HG02763 (cell line): ENCODE measurements at regions not wholly inside any gene's neighbourhood (a gene's known extent, or its start where the extent isn't known, plus 50 kb on each side); places are given as distances from the start of the nearest gene placed in this dataset.

Experiments
- ATAC-seq: cut with Tn5 transposase; IDR thresholded peaks from one replicate; pipeline ENCODE4 v1.9.1; 2021; ENCODE audit warnings: mild to moderate bottlenecking, moderate library complexity; ENCODE audit not compliant: unreplicated experiment

DNA sequence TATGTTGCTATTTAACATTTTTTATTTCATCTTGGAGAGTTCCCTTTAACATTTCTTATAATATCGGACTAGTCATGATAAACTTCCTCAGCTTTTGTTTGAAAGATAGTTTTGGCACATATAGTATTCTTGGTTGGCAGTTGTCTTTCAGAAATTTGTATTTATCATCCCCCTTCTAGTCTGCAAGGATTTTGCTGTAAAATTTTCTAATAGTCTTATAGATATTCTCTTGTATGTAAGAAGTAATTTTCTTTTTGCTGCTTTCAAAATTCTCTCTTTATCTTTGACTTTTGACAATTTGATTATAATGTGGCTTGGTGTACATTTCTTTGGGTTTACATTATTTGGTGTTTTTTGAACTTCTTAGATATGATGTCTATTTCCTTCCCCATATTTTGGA lies 116.0 kb upstream of the AVPR1A start:
- ATAC-seq: no peak

DNA sequence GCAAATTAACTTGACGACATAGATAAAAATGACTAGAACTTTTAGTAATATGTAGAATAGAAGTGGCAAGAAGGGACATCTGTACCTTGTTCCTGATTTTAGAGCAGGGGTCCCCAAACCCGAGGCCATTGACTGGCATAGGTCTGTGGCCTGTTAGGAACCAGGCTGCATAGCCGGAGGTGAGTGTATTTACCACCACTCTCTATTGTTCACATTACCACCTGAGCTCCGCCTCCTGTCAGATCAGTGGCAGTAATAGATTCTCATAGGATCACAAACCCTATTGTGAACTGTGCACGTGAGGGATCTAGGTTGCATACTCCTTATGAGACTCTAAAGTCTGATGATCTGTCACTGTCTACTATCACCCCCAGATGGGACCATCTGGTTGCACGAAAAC lies 113.6 kb upstream of the AVPR1A start:
- no peak for ATAC-seq

DNA sequence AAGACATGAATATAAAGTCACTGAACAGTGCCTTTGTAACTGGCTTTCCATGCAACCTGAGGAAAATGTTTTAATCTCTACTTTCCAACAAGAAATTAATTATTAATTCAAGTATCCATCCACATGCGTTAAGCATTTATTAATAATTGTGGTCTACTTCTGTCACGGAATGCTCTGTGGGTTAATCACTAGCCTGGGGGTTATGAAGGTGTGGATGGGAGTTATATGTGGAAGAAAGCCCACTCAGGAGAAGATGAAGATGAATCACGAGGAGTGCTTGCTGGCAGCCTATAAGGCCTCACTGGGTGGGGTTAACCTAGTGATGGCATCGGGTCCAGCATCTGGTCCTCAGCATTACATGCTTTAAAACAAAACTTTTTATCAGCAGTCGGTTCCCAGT lies 99.5 kb upstream of the AVPR1A start:
- ATAC-seq: no peak

DNA sequence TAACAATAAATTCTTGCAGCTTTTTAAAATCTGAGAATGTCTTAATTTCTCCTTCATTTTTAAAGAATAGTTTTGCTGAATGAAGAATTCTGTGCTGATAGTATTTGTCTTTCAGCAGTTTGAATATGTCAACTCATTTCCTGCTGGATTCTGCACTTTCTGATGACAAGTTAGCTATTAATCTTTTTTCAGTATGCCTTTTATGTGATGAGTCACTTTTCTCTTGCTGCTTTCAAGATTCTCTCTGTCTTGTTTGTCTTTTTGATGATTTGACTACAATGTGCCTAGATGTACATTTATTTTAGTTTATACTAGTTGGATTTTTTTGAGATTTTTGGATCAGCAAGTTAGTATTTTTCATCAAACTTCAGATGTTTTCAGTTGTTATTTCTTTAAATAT lies 87.9 kb upstream of the AVPR1A start:
- no peak for ATAC-seq

DNA sequence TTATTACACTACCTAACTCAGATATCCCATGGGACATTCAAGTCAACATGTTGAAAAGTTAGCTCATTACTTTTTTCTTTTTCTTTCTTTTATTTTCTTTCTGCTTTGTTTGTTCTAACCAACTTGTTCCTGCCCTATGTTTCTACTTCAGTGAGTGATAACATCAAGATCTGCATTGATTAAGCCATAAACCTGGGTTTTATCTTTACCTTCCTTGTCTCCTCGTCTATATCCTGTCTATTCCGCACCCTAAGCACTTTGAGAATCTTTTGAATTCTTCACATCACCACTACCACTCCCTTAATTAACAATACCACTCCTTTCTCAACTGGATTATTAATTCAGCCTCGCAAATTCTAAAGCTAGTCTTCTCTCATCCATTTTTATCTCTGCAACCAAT lies 81.9 kb upstream of the AVPR1A start:
- ATAC-seq: no peak

DNA sequence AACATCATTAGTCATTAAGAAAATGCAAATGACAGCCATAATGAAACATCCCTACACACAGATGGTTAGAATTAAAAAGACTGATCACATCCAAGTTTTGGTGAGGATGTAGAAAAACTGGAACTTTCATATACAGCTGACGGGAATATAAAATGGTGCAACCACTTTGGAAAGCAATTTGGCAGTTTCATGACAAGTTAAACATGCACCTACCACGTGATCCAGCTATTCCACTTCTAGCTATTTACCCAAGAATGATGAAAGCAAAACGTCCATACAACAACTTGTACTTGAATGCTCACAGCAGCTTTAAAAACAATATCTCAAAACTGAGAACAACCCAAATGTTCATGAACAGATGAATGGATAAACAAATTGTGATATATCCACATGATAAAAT lies 77.9 kb upstream of the AVPR1A start:
- ATAC-seq: no peak

DNA sequence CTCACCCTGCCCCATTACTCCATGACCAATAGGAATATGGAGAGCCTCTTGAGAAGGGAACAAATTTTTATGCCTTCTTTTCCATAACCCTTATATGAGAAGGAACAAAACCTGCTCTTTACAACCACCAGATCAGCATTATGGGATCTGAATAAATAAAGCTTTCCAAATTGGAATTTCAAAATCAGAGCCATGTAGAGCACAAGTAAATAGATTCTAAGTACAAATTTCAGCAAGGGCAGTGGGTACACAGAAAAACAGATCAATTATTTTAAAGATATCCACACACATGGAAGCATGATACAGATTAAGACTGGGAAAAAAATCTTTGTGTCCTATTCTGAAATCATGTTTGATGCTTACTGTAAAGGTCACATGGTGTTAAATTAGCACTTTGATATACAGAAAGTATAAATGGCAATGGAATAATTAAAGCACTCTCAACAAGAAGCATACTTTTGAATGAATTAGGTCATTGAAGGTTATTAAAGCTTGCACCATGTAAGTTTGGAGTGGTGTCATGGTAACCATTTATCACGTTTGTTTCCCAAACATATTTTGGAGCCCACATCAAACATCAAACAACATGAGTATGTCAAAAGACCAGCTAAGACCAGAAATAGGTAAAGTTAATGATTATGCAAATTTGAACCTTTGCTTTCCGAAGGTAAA lies 75.9 kb upstream of the AVPR1A start:
- no peak for ATAC-seq

DNA sequence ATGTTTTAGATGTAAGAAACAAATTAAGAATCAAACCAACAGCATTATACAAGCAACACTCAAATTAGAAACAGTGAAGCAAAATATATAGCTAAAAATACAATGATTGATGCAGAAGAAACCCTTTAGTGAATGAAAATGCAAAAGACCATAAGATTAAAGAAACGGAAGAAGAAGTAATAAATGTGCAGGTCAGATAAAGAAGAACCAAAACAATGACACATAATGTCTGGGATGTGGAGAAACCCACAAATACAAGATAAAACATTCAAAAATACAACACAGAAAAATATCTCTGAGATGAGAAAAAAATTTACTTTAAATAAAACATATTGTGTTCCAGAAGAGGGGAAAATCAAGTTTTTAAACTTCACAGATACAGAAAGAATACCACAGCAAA lies 73.4 kb upstream of the AVPR1A start:
- ATAC-seq: no peak

DNA sequence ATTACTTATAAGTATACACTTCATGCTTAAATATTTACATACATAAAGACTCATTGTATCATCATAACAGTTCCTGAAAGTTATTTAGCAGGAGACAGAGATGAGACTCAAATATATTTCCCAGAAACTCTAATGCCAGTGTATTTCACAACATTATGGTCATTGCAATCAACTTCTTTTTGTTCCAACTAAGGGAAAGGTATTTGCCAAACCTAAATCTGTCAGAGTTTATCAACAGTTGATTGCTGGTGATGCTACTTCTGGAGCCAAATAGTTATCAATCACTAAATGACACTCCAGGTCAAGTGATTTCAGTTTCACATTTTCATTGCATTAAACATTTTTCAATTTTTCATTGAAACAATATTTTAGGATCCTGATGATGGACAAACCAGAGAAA lies 72.1 kb upstream of the AVPR1A start:
- ATAC-seq: no peak

DNA sequence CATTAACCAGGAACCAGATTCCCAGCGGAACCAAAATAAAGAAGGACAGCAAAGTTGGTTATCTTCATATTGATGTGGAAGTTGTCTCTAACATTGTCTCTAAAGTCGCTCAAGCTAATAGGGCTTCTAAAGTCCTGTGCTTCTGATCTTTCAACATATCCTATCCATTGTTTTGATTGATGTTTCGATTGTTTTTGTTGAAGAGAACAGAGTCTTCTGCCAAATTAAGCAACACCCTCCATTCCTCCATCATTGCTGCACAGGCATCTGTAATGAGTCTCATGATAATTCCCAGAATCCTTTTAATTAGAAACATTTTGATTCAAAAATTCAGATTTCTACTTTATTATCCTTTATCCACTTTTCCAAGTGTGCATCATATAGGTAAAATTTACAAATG lies 71.6 kb upstream of the AVPR1A start:
- ATAC-seq: no peak

DNA sequence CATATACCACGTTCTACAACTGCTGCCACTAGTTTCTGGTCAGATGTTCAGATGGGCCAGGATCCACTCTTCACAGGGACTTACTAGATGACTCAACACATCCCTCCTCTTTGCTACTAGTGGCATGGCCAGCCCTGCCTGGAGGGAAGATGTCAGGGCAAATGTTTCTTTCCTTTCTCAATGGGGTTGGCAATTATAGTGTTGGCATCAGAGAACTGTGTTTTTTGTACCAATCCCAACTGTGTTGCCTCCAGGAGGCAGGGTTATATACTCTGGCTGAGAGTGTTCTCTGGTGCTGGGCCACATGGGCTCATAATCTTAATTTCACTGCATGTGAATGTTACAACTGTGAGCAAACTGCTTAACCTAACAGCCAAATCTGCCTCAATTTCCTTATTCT lies 69.9 kb upstream of the AVPR1A start:
- ATAC-seq: no peak

DNA sequence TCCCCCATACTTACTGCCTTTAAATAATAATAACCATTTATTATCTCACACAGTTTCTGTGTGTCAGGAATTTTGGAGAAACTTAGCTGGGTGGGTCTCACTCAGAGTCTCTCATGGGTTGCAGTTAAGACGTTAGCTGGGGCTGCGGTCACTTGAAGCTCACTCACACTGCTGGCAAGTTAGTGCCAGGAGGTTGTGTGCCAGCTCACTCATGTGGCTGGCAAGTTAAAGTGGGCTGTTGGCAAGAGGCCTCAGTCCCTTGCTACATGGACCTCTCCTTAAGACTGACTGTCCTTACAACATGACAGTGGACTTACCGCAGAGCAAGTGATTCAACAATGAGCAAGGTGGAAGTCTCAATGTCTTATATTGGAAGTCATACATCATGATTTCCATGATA lies 61.3 kb upstream of the AVPR1A start:
- no peak for ATAC-seq

DNA sequence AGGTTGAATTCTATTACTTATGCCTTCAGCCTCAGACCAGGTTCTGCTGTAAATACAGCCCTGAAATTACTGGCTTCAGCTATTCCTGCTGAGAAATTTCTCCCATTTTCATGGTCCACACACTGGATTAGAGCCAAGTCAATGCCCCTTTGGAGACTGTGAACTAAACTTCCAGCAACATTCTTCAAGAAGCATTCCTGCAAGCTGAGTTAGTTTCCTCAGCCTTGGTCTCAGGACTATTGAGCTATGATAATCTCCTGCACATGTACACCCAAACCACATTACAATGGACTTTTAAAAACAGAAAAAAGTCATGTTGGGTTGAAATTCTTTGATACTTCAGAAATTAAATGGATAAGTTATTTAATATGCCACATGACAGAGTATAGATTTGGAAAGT lies 58.0 kb upstream of the AVPR1A start:
- no peak for ATAC-seq

DNA sequence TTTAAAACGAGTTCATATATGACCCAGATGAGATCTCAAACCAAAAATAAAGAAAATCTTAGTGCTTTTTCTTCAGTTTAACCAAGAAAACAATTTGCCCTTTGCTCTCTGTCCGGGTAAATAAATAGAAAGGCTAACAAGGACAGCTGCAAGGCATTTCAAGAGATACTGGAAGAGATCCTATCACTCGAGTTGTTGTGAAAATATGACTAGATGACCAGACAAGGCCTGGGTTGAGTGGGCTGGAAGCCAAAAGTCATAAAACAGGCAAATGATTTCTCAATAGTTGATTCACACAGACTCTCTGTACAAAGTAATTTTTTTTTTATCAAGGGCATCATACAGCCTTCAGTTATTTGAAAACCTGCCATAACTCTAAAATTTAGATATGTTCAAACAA lies 55.9 kb upstream of the AVPR1A start:
- ATAC-seq: no peak

DNA sequence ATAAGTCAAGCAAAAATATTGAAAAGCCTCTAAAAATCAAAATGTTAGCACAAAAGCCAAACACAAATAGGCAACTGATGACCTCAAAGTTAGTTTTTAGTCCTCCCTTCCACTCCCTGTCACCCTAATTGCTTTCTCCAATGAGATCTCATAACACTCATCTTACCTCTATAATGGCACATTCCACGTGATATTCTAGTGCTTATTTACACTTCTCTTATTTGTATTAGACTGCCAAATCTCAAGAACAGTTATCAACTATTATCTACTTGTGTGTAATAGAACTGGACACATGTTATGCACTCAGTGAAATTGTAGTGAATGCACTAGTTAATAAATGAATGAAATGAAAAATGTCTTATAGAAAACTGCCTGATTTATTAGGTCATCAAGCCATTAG lies 55.5 kb upstream of the AVPR1A start:
- no peak for ATAC-seq
